ENCODE measurements at regions not wholly inside any gene's neighbourhood (a gene's known extent, or its start where the extent isn't known, plus 50 kb on each side); places are given as distances from the start of the nearest gene placed in this dataset.
"Not testable (repeated sequence)": the region's sequence is repeated elsewhere in the genome, so short reads cannot be mapped to it uniquely, and the experiment has no call there.

DNA sequence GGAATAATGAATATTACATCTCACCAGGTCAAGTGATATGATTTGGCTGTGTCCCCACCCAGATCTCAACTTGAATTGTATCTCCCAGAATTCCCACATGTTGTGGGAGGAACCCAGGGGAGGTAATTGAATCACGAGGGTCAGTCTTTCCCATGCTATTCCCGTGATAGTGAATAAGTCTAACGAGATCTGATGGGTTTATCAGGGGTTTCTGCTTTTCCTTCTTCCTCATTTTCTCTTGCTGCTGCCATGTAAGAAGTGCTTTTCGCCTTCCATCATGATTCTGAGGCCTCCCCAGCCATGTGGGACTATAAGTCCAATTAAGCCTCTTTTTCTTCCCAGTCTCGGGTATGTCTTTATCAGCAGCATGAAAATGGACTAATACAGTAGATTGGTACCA, 58.4 kb upstream of the HPDL start:
- TF ChIP-seq EZH2 (IDR thresholded peaks at IDR 0.05; ENCODE audit: low read depth, unreplicated experiment); CREB1 (CRISPR knock-in tag; IDR thresholded peaks at IDR 0.05; ENCODE audit: low read depth); CTCF (conservative IDR thresholded peaks at IDR 0.05; ENCODE audit: low read depth in 2 of 2); EZH2phosphoT487 (IDR thresholded peaks at IDR 0.05; ENCODE audit: unreplicated experiment); REST (IDR thresholded peaks at IDR 0.05; ENCODE audit: unreplicated experiment); POLR2AphosphoS5 (IDR thresholded peaks at IDR 0.05; ENCODE audit: low read depth); STAT1 (IDR thresholded peaks at IDR 0.05; ENCODE audit: unreplicated experiment): not testable (repeated sequence)

Data from GM23338 (cell line).